ENCODE measurements at regions not wholly inside any gene's neighbourhood (a gene's known extent, or its start where the extent isn't known, plus 50 kb on each side); places are given as distances from the start of the nearest gene placed in this dataset.
A peak's percentile ranks its signal among the peaks of the same experiment; 100 is the strongest.
"Not testable (repeated sequence)": the region's sequence is repeated elsewhere in the genome, so short reads cannot be mapped to it uniquely, and the experiment has no call there.

DNA sequence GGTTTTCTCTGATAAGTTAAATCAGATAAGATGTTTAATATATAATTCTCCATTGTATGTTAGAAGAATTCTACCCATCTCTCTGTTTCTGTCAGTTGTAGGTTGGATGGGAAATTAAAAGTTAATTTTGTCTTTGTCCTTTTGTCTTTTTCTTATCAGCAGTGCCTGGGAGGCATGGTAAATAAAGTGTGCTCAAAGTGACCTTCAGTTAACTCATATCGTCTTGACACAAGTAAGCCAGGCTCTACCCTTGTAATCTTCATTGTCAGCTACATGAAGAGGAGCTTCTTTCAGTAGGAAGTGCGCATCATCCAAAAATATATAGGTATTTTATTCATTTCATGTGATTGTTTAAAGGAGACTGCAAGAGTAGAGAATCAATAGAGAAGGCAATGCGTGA is 138.9 kb upstream of the NRIP1 start:
- DNase-seq (ENCODE audit: low spot score) = no peak

DNA sequence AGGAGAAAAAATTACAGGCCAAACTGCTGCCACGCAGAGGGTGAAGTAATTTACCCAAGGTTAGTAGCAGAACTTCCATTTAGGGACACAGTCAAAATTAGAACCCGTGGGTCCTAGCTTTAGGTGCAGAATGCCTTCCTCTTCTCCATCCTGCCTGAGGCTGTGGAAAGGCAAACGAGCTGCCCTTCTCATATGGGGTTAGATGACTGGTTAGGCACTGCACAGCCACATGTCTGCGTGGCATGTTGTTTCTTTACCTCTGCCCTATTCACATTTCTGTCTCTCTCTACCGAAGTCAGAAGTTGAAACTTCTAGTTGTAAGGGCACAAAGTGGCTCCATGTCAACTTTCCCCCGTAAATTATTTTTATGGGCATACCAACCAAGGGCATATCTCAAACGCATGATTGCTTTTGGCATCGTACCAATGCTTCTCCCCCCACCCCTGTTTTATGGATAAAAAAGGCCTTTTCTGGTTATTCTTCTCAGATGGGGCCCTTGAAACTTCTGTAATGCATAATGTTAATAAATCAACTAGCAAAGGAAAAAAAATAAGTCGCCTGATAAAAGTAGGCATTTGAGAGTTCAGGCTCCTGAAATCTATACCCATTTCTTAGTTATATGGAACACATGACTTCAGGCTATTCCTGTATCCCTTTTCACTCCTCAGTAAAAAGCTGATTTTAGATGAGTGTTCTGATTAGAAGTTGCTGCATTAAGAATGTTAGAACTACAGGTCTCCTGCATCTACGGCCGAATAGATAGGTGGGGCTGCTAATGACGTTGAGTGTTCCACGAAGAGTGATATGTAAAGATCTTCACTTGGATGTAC is 139.6 kb upstream of the NRIP1 start:
- DNase-seq (ENCODE audit: low spot score) = no peak

DNA sequence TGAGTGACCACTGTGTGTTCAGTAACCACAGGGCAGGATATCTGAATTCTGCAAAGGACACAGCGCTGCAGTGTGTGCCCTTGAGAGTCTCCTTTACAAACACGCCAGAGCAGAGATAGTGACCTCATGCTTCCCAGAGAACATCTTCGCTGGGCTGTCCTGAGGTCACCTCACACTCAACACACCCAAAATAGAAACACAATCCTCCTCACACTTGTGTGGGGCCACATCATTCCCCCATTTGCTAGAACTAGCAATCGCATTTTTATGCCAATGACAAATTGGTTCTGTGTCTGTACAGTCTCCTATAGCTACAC is 140.1 kb upstream of the NRIP1 start:
- DNase-seq (ENCODE audit: low spot score) = no peak

DNA sequence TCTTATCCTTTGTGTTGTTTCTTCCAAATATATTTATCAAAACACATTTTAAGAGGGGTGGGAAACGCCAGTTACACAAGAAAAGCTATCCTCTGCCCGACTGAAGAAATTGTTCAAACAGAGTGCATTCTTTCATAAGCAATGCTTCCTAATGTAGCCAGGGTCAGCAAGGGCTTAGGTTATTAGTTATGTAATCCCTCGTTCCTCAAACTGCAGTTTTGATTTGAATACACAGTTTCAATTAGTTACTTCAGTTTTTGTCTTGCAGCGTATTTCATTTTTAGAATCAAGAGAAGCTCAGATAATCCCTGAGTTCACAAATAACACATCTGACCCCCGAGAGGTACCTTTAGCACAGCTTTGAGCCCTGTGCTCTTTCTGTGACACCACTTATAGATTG is 141.7 kb upstream of the NRIP1 start:
- DNase-seq (ENCODE audit: low spot score) = no peak

DNA sequence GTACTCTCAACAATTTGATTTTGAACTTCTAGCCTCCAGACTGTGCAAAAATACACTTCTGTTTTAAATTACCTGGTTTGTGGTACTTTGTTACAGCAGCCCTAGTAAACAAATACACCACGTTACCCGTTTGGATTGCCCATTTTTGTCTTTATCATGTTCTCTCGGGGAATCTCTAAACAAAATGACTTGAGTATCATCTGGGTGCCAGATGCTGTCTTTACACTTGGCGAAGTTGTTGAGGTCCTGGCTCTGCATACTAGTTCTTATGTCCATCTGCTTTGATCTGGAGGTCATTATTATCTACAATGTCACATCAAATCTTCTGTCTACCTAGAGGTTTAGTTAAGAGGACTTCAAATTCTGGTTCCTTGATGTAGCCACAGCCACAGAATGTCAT is 142.4 kb upstream of the NRIP1 start:
- no peak for DNase-seq (ENCODE audit: low spot score)

DNA sequence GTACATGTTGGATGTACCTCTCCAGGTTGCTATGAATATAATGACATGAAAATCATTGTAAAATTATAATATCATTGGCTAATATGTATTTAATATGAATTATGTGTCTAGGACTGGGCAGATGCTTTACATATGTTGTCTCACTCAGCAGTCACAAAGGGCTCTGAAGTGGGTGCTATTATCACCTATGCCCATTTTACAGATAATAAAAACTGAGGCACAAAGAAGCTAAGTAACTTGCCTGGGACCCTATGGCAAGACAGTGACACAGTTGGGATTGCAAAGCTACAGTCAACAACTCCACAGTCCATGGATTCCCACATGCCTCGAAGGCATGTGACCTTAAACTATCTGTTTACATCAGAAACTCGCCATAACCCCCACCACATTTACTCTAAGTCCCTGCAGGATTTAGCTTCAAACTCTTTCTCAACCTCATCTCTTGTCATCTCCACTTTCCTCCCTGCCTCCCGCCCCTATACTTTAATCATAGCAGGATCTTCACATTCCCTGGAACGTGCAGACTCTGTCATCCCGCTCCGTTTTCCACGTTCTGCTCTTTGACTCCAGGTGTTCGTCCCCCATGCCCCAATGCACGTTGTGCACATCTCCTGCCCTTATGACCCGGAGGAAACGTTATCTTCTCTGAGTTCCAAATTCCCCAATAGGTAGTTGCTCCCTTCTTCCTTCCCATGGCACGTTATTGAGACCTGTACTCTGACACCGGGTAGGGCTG is 143.0 kb upstream of the NRIP1 start:
- DNase-seq (ENCODE audit: low spot score) = no peak

DNA sequence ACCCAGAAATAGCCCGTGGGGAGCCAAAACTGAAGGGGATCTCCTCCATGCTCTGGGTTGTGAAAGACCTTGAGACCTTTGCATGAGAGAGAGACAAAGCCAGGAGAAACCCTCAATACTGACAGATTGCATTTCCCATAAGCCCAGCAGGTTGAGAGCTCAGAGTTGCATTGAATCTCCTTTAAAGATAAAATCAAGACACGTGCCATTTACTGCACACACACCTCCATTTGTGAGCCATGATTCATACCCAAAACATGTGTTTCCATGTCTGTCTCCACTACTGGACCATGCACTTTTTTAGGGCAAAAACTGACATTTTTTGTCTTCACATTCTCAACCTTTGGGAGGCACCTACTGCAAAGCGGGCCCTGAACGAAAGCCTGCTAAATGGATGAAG is 144.0 kb upstream of the NRIP1 start:
- DNase-seq (ENCODE audit: low spot score) = no peak

DNA sequence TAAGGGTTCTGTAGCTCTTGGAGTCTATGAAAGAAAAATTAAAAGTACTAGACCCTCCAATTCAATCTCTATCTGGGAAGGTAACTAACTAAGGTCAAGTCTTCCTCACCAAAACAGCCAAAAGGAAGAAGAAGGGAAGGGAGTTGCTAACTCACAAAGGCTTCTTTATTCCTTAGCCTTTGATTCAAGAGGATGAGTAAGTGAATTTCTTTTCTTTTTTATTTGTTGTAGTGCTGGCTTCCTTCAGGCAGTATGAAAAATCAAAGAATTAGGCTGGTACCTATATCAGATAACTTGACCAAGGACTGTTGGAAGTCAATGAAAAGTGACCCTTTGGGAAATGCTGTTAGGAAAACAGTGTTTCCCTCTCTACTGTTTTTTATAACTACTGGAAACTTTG is 144.4 kb upstream of the NRIP1 start:
- DNase-seq (ENCODE audit: low spot score) = no peak

DNA sequence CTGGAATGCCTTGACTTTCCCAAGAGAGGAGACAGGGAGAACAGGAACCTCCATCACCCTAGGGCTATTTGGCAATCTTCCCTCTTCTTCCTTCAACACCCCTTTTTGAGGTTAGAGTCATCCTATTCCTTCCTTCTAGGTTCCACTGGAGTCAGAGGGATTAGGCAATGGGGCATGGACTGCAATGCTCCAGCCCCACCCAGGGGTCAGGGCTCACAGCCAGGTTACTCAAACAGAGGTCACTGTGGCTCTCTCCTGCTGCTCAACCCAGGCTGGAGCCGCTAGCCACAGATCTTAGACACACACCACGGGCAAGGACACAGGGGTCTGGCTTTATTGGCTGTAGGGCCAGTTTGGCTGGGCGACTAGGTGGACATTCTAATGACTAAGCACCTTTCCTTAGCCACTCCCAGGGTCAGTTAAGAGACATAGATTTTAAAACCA is 145.5 kb upstream of the NRIP1 start:
- DNase-seq (ENCODE audit: low spot score) = peak; percentile 57

DNA sequence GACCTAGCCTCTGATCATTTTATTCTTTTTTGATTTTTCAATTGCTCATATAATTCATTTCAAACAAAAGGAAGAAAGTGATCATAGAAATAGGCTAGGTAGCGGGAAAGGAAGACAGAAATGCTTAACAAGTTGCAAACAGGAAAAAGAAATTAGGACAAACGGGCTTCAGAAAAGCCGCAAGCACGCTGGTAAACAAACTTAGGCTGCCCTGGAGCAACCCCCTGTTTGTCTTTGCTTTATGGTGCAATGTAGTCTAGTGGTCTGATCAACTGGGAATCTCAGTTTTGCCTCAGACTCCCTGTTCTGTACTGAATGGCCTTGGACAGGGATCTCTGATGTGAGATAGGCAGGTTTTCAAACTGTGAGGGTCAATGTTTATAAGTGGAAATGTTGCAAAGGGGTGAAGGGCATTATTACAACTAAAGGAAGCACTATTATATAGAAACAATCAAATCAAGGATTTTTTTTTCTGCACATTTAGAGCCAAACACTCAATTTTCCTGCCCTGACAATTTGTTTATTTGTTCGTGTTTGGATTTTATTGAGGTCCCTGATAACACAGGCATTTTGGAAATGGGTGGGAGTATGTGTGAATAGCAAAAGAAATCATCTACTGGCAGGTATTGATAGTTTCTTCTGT is 146.8 kb upstream of the NRIP1 start:
- DNase-seq (ENCODE audit: low spot score) = peak; percentile 39

DNA sequence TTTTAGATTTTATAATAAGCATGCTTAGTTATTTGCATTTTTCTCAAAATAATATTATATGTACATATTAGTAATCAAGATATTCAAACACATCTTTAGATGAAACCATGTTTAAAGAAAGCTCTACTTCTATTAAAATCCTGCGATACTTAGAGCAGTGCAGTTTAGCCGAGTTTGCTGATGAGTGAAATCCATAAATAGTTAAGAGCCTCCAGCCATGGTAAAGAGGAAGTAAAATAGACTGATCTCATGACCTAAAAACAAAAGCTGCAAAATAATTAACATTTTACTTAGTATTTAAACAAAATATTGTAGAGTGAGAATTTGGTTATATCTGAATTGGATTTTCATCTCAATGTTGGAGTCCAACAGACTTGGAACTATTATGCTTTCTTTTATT is 147.4 kb upstream of the NRIP1 start:
- DNase-seq (ENCODE audit: low spot score) = no peak

DNA sequence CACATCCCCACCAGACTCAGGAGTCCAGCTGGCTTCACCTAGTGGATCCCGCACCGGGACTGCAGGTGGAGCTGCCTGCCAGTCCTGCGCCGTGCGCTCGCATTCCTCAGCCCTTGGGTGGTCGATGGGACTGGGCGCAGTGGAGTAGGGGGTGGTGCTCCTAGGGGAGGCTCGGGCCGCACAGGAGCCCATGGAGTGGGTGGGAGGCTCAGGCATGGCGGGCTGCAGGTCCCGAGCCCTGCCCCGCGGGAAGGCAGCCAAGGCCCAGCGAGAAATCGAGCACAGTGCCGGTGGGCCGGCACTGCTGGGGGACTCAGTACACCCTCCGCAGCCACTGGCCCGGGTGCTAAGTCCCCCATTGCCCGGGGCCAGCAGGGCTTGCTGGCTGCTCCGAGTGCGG is 153.7 kb upstream of the NRIP1 start:
- DNase-seq (ENCODE audit: low spot score) = not testable (repeated sequence)

DNA sequence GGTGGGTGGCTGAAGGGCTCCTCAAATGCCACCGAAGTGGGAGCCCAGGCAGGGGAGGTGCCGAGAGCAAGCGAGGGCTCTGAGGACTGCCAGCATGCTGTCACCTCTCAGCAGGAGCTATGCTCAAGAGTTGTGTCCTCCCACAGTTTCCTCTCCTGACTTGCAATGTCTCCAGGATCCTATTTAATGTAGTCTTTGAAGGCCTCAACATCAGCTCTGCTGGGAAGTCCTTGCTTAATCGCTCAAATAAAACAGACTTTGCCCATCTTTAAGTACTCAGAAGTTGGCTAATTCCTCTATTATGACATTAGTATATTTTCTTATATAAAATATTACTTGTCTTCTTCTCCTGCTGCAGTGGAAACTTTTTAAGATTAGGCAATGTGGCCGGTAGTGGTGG is 154.2 kb upstream of the NRIP1 start:
- DNase-seq (ENCODE audit: low spot score) = no peak

DNA sequence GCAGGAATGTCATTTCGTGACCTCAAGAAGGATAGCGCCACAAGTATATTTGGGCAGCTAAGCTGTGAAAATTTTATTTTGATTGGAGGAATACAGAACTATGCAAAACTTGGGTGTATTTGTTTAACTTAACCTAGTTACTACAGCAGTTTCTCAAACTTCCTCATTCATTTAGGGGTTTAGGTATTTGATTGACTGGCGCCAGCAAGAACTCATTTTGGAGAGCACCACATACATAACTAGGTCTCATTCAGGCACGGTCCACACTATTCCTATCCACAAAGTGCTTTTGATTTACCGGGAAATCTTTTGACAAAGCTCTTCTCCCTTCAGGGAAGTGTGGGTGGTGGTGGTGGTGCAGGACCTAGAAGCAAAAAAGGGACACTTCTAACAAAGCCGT is 155.1 kb upstream of the NRIP1 start:
- DNase-seq (ENCODE audit: low spot score) = no peak

DNA sequence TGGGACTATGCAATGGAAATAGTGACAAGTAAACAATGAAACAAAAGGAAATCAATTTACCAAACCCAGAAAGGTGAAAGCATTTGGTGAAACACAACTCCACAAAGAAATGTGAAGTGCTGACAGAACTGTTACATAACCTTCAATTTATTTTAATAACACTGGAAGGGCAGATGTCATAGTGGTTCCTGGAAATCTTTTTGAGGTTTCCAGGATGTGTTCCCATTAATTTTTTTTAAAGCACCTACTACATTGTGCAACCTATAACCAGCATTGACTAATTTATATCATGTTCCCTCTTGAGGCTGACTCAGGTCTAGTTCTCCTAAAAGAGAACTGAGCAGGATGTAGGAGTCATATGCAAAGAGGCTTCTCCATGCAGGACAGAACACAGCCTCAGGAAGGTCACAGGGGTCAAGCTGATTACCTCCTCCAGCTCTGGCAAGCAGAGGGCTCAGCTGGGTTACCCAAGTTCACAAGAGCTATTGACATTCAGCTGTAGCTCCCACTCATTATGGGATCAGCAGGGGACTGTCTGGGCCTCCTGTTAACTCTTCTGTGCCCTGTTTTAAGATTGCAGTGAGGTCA is 157.1 kb upstream of the NRIP1 start:
- peak; percentile 43 for DNase-seq (ENCODE audit: low spot score)

DNA sequence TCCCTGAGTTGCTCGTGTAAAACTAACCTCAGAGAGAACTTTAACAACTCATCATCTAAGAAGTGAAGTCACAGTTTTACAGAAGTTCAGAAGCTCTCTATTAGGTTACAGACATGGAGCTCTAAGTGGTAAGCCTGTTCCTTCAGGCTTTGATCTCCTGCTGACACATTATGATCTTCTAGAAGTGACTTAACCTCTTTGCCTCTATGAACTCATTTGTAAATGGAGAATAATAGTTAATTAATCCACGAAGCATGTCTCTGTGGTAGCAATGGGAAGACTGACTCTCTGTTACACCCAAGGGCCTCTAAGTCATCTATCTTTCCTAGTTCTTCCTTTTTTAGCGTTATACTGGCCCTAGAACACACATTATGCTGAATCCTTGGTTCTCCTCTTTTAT is 157.9 kb upstream of the NRIP1 start:
- no peak for DNase-seq (ENCODE audit: low spot score)

DNA sequence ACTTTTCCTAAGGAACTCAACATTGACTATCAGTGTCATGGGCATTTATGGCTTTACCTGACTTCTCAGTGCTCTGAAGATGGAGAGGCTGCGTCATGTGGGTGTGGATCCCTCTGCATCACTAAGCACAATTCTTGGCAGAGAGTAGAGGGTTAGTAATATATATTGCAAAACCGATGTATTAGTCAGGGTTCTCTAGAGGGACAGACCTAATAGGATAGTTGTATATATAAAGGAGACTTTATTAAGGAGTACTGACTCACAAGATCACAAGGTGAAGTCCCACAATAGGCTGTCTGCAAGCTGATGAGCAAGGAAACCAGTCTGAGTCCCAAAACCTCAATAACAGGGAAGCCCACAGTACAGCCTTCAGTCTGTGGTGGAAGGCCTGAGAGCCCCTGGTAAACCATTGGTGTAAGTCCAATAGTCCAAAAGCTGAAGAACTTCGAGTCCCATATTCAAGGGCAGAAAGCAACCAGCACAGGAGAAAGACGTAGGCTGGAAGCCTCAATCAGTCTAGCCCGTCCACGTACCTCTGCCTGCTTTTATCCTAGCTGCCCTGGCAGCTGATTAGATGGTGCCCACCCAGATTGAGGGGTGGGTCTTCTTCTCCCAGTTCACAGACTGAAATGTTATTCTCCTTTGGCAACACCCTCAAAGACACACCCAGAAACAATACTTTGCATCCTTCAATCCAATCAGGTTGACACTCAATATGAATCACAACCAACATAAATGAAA is 159.7 kb upstream of the NRIP1 start:
- no peak for DNase-seq (ENCODE audit: low spot score)

DNA sequence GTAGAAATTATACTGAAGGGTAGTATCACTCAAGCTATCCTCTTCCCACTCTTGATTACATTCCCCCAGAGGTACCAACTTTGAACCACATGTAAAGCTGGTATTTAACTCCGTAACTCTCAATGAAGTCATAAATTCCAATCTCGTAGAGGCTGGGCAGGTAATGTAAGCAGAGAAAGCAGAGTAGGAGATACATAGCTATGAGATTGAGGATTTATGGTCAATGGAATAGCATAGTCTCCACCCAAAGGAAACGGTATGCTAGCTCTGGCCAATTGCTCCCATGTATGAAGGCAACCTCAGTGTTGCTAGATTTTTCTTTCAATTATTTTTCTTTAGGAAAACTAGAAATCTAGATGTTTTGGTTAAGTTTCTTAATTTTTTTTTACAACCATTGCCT is 163.1 kb upstream of the NRIP1 start:
- no peak for DNase-seq (ENCODE audit: low spot score)

DNA sequence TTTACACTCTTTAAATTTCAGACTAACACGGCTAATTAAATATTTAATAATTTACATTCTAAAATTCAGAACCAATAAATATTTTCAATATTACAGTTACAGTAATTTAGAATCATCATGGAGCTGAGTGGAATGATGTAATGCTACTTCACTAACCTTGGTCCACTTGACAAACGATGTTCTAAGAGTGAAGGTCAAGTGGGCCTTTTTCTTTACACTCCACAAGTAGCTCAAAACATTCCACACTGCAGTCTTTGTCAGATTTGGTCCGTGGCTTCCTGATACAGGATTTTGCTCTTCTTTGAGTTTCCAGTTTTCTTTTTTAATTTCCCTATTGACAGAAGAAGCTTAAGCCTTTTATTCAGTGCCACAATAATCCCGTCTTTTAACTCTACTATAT is 164.6 kb upstream of the NRIP1 start:
- DNase-seq (ENCODE audit: low spot score) = no peak

DNA sequence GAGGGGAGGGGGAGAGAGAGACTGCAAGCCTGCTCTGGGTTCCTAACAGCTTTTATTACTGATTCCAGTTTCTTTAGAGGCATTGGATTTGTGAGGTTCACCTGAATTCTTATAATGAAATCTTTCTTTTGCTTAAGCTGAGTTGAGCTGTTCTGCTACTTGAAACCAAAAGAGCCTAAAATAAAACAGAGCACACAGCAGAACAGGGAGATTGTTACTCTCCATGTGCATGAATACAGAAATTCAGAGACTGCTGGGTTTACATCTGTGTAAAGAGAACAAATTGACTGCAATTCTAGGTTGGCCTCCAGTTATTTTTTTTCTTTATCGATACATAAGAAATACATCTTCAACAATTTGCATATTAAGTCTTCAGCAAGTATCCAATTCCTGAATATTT is 168.8 kb upstream of the NRIP1 start:
- DNase-seq (ENCODE audit: low spot score) = no peak

DNA sequence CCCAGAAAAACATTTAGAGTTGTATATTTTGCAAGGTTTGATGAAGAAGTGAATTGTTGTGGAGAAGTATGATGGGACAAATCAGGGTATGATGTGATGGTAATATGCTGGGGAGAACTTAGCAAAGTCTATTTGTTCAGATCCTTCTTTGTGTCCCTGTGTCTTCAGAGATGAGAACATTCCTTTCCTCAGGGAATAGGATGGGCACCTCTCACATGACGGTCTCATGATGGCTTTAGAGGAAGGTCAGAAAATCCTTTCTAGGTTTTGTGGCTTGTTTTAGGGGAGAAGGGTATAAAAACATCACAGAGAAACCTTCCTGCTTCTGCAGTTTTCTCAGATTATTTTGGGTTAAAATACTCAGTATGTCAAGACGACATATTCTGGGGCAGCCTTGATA is 171.3 kb upstream of the NRIP1 start:
- no peak for DNase-seq (ENCODE audit: low spot score)

DNA sequence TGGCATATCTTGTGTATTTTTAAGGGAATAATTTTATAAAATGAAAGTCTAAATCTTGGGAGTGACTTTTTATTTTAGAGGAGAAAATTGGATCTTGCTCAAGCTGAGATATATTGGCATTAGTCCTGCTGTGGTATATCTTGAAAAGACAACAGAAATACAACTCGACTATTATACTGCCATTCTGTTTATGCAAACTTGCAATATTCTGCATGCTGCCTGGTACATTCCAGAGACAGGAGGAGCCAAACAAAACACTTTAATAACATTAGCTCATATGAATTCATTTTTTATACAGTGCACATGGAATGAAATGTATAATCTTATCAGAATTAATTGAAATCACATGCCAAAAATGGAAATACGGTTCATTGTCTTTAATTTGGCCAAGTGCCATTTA is 176.0 kb upstream of the NRIP1 start:
- DNase-seq (ENCODE audit: low spot score) = no peak
